NCI-H82 (cell line): ENCODE measurements at regions not wholly inside any gene's neighbourhood (a gene's known extent, or its start where the extent isn't known, plus 50 kb on each side); places are given as distances from the start of the nearest gene placed in this dataset.
"Not testable (repeated sequence)": the region's sequence is repeated elsewhere in the genome, so short reads cannot be mapped to it uniquely, and the experiment has no call there.

Experiments used
- DNase-seq: peaks from one replicate; lab custom pipeline; 2025; lab: John Stamatoyannopoulos, UW

DNA sequence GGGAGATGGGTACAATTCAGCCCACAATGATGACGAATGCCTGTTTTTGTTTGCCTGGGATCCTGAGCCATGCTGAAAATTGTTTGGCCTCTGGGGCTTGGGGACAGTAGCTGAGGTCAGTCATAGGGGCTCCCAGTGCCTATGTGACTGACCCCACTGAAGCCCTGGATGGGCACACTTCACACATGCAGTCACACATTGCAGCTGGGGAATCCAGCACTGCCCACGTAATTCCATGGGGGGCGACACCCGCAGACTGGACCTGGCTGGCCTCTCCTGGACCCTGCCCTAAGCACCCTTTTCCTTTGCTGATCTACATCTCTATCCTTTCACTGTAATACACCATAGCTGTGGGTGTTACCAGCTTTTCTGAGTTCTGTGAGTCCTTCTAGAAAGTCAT is 295.2 kb upstream of the HS6ST1 start:
- no peak for DNase-seq

DNA sequence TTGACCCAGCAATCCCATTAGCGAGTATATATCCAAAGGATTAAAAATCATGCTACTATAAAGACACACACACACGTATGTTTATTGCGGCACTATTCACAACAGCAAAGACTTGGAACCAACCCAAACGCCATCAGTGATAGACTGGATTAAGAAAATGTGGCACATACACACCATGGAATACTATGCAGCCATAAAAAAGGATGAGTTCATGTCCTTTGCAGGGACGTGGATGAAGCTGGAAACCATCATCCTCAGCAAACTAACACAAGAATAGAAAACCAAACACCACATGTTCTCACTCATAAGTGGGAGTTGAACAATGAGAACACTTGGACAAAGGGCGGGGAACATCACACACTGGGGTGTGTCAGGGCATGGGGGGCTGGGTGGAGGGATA is 296.2 kb upstream of the HS6ST1 start:
- DNase-seq = not testable (repeated sequence)

- DNase-seq = no peak
Observed at GRCh38 chr2:128615571-128615970, 296.9 kb upstream of the HS6ST1 start.

DNA sequence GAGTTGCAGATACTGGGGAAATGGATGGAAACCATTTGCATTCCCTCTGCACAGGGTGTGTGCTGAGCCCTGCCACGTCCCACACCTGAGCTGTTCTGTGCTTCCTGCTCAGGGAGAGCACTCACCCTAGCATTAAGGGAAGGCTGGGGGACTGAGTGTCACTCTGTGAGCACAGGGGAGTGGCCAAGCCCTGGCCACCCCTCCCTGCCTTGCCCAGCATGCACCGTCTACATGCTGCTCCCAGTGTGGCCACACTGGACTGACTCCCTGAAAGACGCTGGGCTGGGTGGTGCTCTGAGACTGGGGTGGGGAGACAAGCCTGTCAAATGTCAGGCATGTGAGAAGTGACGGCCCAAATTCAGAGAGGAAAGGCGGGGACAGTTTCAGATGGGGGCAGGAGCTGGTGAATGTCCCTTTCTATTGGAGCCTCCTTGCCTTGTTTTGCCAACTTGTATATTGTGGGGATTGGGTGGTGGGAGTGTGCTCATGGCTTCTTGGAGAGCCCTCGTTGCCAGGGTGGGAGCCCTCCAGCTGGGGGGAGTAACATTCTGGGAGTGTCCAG is 298.4 kb upstream of the HS6ST1 start:
- DNase-seq = no peak

- DNase-seq = no peak
Observed at GRCh38 chr2:128617661-128618060, 299.0 kb upstream of the HS6ST1 start.

DNA sequence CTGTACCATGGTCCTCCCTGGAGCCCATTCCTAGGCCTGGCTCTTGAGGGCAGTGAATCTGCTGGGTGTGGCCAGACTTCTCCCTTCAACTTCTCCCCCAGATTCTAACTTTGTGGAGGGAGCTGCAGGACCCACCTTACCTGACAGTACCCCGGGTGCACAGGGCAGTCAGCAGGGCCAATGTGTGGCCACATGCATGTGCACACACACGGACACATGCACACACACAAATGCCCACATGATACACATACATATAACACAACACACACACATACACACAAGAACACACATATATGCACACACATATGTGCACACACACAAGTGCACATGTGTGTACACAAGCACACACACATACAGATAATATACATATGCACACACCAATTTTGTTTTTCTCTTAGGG is 300.0 kb upstream of the HS6ST1 start:
- DNase-seq = no peak

- no peak for DNase-seq
Observed at GRCh38 chr2:128619471-128620325, 301.0 kb upstream of the HS6ST1 start.

- no peak for DNase-seq
Observed at GRCh38 chr2:128621074-128621473, 302.4 kb upstream of the HS6ST1 start.

- DNase-seq = no peak
Observed at GRCh38 chr2:128622371-128622770, 303.7 kb upstream of the HS6ST1 start.

- DNase-seq = no peak
Observed at GRCh38 chr2:128622955-128623620, 304.4 kb upstream of the HS6ST1 start.

GRCh38 chr2:128623776-128624761 is 305.4 kb upstream of the HS6ST1 start:
- DNase-seq = no peak

GRCh38 chr2:128624956-128625355 is 306.3 kb upstream of the HS6ST1 start:
- DNase-seq = no peak

- no peak for DNase-seq
Observed at GRCh38 chr2:128625421-128625820, 306.8 kb upstream of the HS6ST1 start.

- DNase-seq = peak; percentile 11
Observed at GRCh38 chr2:128625963-128626759, 307.5 kb upstream of the HS6ST1 start.

- peak; percentile 94 for DNase-seq
Observed at GRCh38 chr2:128626760-128627511, 308.3 kb upstream of the HS6ST1 start.

- no peak for DNase-seq
Observed at GRCh38 chr2:128628206-128628605, 309.5 kb upstream of the HS6ST1 start.

DNA sequence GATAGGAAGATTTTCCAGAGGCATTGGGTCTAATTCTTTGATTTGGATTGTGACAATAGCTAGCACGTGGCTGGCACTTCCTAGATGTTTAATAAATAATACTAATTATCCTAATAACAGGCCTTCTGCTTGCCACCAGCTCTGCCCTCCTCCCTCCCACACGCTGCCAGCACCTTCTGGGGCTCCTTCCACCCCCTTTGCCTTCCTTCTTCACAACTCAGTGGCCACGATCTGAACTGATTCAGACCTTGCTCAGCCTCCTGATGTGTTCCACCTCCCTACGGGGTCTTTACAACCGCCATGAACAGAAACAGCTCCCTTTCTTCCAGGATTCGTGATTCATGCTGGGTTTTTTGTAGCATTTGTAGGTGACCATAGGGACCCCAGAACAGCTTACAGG is 310.3 kb upstream of the HS6ST1 start:
- no peak for DNase-seq

DNA sequence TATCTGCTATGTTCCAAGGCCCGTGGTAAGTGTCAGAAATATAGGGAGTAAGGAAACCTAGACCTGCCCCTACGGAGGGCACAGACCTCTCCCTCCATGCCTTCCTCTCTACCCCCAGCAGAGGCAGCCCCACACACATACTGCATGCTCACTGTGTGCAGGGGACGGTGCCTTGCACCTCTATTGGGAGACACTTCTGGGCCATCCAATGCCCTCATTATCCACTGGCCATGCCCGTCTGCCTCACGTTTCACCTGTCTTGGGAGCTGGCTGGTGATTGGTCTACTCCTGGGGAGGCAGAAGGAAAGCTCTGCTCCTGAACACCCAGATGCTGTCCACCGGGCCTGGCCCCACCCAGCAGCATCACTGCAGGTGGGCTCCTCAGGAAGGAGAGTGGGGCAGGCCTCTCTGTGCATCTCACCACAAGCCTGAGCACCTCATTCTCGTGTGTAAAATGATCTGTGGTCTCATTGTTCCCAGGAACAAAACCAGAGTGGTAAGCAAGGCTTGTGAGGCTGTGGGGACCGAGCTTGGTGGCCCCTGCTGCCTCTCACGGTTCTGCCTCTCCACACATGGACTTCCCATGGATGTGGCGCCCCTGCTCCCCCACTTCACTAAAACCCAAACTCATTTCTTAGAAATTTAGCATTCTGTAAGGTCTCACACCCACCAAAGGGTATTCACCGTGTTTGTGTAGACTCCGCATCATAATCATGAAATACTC is 312.5 kb upstream of the HS6ST1 start:
- DNase-seq = no peak

DNA sequence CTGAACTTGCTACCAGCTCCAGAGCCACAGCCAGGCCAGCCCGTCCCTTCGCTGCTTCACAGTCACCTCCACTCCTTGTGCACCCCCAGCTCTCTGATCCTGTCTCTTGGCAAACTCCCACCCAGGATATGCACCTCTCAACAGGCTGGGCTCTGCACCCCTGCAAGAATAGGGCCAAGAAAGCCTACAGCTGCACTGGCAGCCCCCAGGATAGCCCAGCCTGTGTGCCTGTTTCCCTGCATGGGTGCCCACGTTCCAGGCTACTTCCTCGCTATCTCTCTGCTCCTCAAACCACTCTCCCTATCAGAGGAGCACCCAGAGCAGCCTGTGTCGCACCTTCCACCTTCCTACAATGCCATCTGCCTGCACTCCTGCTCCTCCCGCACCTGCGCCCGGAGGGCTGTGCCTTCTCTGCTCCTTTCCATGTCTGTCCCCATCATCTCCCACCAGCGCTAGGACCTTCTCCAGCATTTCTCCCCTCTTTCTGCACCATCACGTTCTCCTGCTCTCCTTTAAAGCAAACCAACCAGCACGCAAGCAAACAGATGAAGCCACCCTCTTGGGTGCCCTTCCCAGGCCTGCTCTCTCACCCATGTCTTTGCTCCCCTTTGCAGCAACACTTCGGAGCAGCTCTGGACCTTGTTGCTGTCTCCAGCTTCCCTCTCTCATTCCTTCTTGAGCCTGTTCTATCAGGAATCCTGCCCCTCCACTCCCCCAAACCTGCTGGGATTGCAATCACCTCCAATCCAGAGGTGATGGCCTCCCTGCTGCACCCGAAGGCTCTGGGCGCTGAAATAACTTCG is 313.2 kb upstream of the HS6ST1 start:
- no peak for DNase-seq
